ENCODE measurements at regions not wholly inside any gene's neighbourhood (a gene's known extent, or its start where the extent isn't known, plus 50 kb on each side); places are given as distances from the start of the nearest gene placed in this dataset.
"Not testable (repeated sequence)": the region's sequence is repeated elsewhere in the genome, so short reads cannot be mapped to it uniquely, and the experiment has no call there.

GRCh38 chr5:57716661-57717060 lies 234.1 kb upstream of the ACTBL2 start:
- Histone ChIP-seq H3K9me3 (replicated peaks) (no peaks in the 10 kb centered on the region), H3K4me3 (no peak overlapping the region), H3K4me1 (no peaks in the 10 kb centered on the region), H3K36me3 (no peaks in the 10 kb centered on the region), H3K27ac (replicated peaks) (no peak overlapping the region), H3K27me3 (ENCODE audit: low read depth) (no peaks in the 10 kb centered on the region)
- no peak for DNase-seq
- no peak for TF ChIP-seq CTCF (IDR thresholded peaks at IDR 0.05; ENCODE audit: borderline replicate concordance)
- intact Hi-C loops (cut with micrococcal nuclease) = no loop called here

GRCh38 chr5:57715296-57715695 lies 232.7 kb upstream of the ACTBL2 start:
- no peaks in the 10 kb centered on the region for H3K27me3 ChIP-seq (ENCODE audit: low read depth)
- no peak overlapping the region for H3K4me3 ChIP-seq
- no peak for DNase-seq
- no peaks in the 10 kb centered on the region for H3K4me1 ChIP-seq
- H3K36me3 ChIP-seq = no peaks in the 10 kb centered on the region
- no peaks in the 10 kb centered on the region for H3K9me3 ChIP-seq (replicated peaks)
- intact Hi-C loops (cut with micrococcal nuclease) = no loop called here
- H3K27ac ChIP-seq (replicated peaks) = no peak overlapping the region
- no peak for TF ChIP-seq CTCF (IDR thresholded peaks at IDR 0.05; ENCODE audit: borderline replicate concordance)

GRCh38 chr5:57713535-57713934 lies 230.9 kb upstream of the ACTBL2 start:
- H3K4me3 ChIP-seq; H3K4me1 ChIP-seq; H3K27ac ChIP-seq (replicated peaks); intact Hi-C loops (cut with micrococcal nuclease); H3K27me3 ChIP-seq (ENCODE audit: low read depth); H3K9me3 ChIP-seq (replicated peaks); DNase-seq; H3K36me3 ChIP-seq: not testable (repeated sequence)

GRCh38 chr5:57711946-57712345 lies 229.3 kb upstream of the ACTBL2 start:
- Histone ChIP-seq H3K4me3 (no peak overlapping the region), H3K27ac (replicated peaks) (no peak overlapping the region), H3K27me3 (ENCODE audit: low read depth) (no peaks in the 10 kb centered on the region), H3K36me3 (no peaks in the 10 kb centered on the region), H3K9me3 (replicated peaks) (peaks cover 6% of the 10 kb centered on the region), H3K4me1 (no peaks in the 10 kb centered on the region)
- intact Hi-C loops (cut with micrococcal nuclease) = no loop called here
- TF ChIP-seq CTCF (IDR thresholded peaks at IDR 0.05; ENCODE audit: borderline replicate concordance) = no peak
- DNase-seq = no peak

GRCh38 chr5:57711471-57711870 lies 228.9 kb upstream of the ACTBL2 start:
- H3K27ac ChIP-seq (replicated peaks) = no peak overlapping the region
- H3K9me3 ChIP-seq (replicated peaks) = peaks cover 6% of the 10 kb centered on the region
- H3K27me3 ChIP-seq (ENCODE audit: low read depth) = no peaks in the 10 kb centered on the region
- H3K4me1 ChIP-seq = no peaks in the 10 kb centered on the region
- TF ChIP-seq CTCF (IDR thresholded peaks at IDR 0.05; ENCODE audit: borderline replicate concordance) = no peak
- intact Hi-C loops (cut with micrococcal nuclease) = no loop called here
- H3K36me3 ChIP-seq = no peaks in the 10 kb centered on the region
- H3K4me3 ChIP-seq = no peak overlapping the region
- no peak for DNase-seq

- Histone ChIP-seq H3K4me3 (no peak overlapping the region), H3K27ac (replicated peaks) (no peak overlapping the region), H3K4me1 (no peaks in the 10 kb centered on the region), H3K9me3 (replicated peaks) (peaks cover 6% of the 10 kb centered on the region), H3K27me3 (ENCODE audit: low read depth) (no peaks in the 10 kb centered on the region), H3K36me3 (no peaks in the 10 kb centered on the region)
- TF ChIP-seq CTCF (IDR thresholded peaks at IDR 0.05; ENCODE audit: borderline replicate concordance) = no peak
- no peak for DNase-seq
- intact Hi-C loops (cut with micrococcal nuclease) = no loop called here
These were observed 227.5 kb upstream of the ACTBL2 start for GRCh38 chr5:57710126-57710525.
